PC-9 (cell line): ENCODE measurements at regions not wholly inside any gene's neighbourhood (a gene's known extent, or its start where the extent isn't known, plus 50 kb on each side); places are given as distances from the start of the nearest gene placed in this dataset.

Experiments used
- BruUV-seq: library from RNA; stranded (reverse); fragments of 400-500 nt; replicated peaks from 2 replicates; lab custom pipeline; 2021; lab: Mats Ljungman, UMichigan
- CTCF ChIA-PET: fragments of 300-600 bp; sonication (Branson Sonifier 250); formaldehyde crosslinking; loops from one replicate; lab custom pipeline; 2022; ENCODE audit warnings: antibody characterized with exemption; lab: Charles Lee
- POLR2A ChIA-PET: fragments of 300-600 bp; sonication (Branson Sonifier 250); formaldehyde crosslinking; loops from one replicate; lab custom pipeline; 2022; ENCODE audit warnings: antibody characterized with exemption; ENCODE audit not compliant: unreplicated experiment; lab: Charles Lee
- DNase-seq, 2 experiments: peaks; one replicate each; pipeline versions ENCODE4 v3.0.0 to v3.0.0-alpha.2; 2015 to 2022; ENCODE audit warnings: mixed read lengths in 1 of 2
- H2AFZ ChIP-seq: fragments of 200-600 bp; sonication (generic); 2 replicates; pipeline ENCODE4 v1.8.1; 2017; ENCODE audit warnings: antibody characterized with exemption
- H3F3A ChIP-seq: fragments of 200-600 bp; sonication (generic); 2 replicates; pipeline ENCODE4 v1.8.1; 2017; ENCODE audit warnings: antibody characterized with exemption, mild to moderate bottlenecking, low read depth; ENCODE audit not compliant: insufficient read depth
- H3K27ac ChIP-seq: fragments of 200-600 bp; sonication (generic); 2 replicates; pipeline ENCODE4 v1.6.1; 2016; ENCODE audit warnings: mixed run types
- H3K27me3 ChIP-seq: fragments of 200-600 bp; sonication (generic); 2 replicates; pipeline ENCODE4 v1.6.1; 2016; ENCODE audit warnings: low read depth, mixed run types; ENCODE audit not compliant: insufficient read depth
- H3K36me3 ChIP-seq: fragments of 200-600 bp; sonication (generic); 2 replicates; pipeline ENCODE4 v1.6.1; 2016; ENCODE audit warnings: low read depth, mixed run types
- H3K4me1 ChIP-seq: fragments of 200-600 bp; sonication (generic); replicated peaks from 2 replicates; pipeline ENCODE4 v1.6.1; 2016; ENCODE audit warnings: mixed run types; ENCODE audit not compliant: insufficient read depth
- H3K4me2 ChIP-seq: fragments of 200-600 bp; sonication (generic); 2 replicates; pipeline ENCODE4 v1.6.1; 2017; ENCODE audit warnings: mixed run types
- H3K4me3 ChIP-seq: fragments of 200-600 bp; sonication (generic); 2 replicates; pipeline ENCODE4 v1.6.1; 2016; ENCODE audit warnings: mixed run types
- H3K79me2 ChIP-seq: fragments of 200-600 bp; sonication (generic); 2 replicates; pipeline ENCODE4 v1.6.1; 2017; ENCODE audit warnings: low read depth, mixed run types
- H3K9me2 ChIP-seq: fragments of 200-600 bp; sonication (generic); 2 replicates; pipeline ENCODE4 v1.8.1; 2017; ENCODE audit warnings: mild to moderate bottlenecking; ENCODE audit not compliant: insufficient read depth
- H3K9me3 ChIP-seq: fragments of 200-600 bp; sonication (generic); 2 replicates; pipeline ENCODE4 v1.8.1; 2016; ENCODE audit warnings: low read depth; ENCODE audit not compliant: insufficient read depth
- H4K20me1 ChIP-seq: fragments of 200-600 bp; sonication (generic); 2 replicates; pipeline ENCODE4 v1.8.1; 2017; ENCODE audit not compliant: insufficient read depth
- CTCF ChIP-seq: fragments of 200-600 bp; sonication (generic); conservative IDR thresholded peaks from 2 replicates; pipeline ENCODE4 v1.6.1; 2017; ENCODE audit warnings: mixed run types, antibody characterized with exemption, mild to moderate bottlenecking, moderate library complexity
- EZH2 ChIP-seq: fragments of 200-600 bp; sonication (generic); IDR thresholded peaks from 2 replicates; pipeline ENCODE4 v1.8.0; 2017; ENCODE audit warnings: antibody characterized with exemption, low read depth
- intact Hi-C: fragments of 100-400 bp; cut with micrococcal nuclease; formaldehyde crosslinking; loops from one replicate; pipeline ENCODE4 v1.10.0; 2022; ENCODE audit not compliant: unreplicated experiment

- Histone ChIP-seq H3K27me3 (no peaks in the 10 kb centered on the region), H3K27ac (no peak overlapping the region), H3K4me3 (no peak overlapping the region), H3K4me2 (no peak overlapping the region), H4K20me1 (no peaks in the 10 kb centered on the region), H3K36me3 (no peaks in the 10 kb centered on the region), H3K9me2 (no peaks in the 10 kb centered on the region), H3F3A (no peaks in the 10 kb centered on the region), H2AFZ (no peak overlapping the region), H3K4me1 (no peaks in the 10 kb centered on the region), H3K9me3 (no peaks in the 10 kb centered on the region), H3K79me2 (no peaks in the 10 kb centered on the region)
- TF ChIP-seq CTCF: no peak
- no peak for TF ChIP-seq EZH2
- CTCF ChIA-PET: no interaction called here
- no TSS peak for BruUV-seq
- POLR2A ChIA-PET: no interaction called here
- no peak for DNase-seq
- intact Hi-C loops: no loop called here
Observed at GRCh38 chr12:84079626-84080025, 833.0 kb downstream of the SLC6A15 start.

GRCh38 chr12:84077679-84078078 lies 834.9 kb downstream of the SLC6A15 start:
- intact Hi-C loops: no loop called here
- H3K27ac ChIP-seq: no peak overlapping the region
- no peaks in the 10 kb centered on the region for H3K27me3 ChIP-seq
- no peak overlapping the region for H3K4me2 ChIP-seq
- H2AFZ ChIP-seq: no peak overlapping the region
- no peaks in the 10 kb centered on the region for H3K79me2 ChIP-seq
- H3K9me3 ChIP-seq: no peaks in the 10 kb centered on the region
- no peak for TF ChIP-seq EZH2
- no peak for TF ChIP-seq CTCF
- POLR2A ChIA-PET: no interaction called here
- no TSS peak for BruUV-seq
- no peaks in the 10 kb centered on the region for H3K36me3 ChIP-seq
- no peak overlapping the region for H3K4me3 ChIP-seq
- H4K20me1 ChIP-seq: no peaks in the 10 kb centered on the region
- H3K4me1 ChIP-seq: no peaks in the 10 kb centered on the region
- H3K9me2 ChIP-seq: no peaks in the 10 kb centered on the region
- no peak for DNase-seq
- H3F3A ChIP-seq: no peaks in the 10 kb centered on the region
- CTCF ChIA-PET: no interaction called here

- H2AFZ ChIP-seq: no peak overlapping the region
- no peak for TF ChIP-seq CTCF
- TF ChIP-seq EZH2: no peak
- H3K27me3 ChIP-seq: no peaks in the 10 kb centered on the region
- H4K20me1 ChIP-seq: no peaks in the 10 kb centered on the region
- no peaks in the 10 kb centered on the region for H3K4me1 ChIP-seq
- BruUV-seq: no TSS peak
- CTCF ChIA-PET: no interaction called here
- H3F3A ChIP-seq: no peaks in the 10 kb centered on the region
- no peaks in the 10 kb centered on the region for H3K79me2 ChIP-seq
- no peak overlapping the region for H3K4me2 ChIP-seq
- no peak overlapping the region for H3K4me3 ChIP-seq
- H3K9me2 ChIP-seq: no peaks in the 10 kb centered on the region
- H3K36me3 ChIP-seq: no peaks in the 10 kb centered on the region
- POLR2A ChIA-PET: no interaction called here
- no peak for DNase-seq
- no peak overlapping the region for H3K27ac ChIP-seq
- intact Hi-C loops: no loop called here
- no peaks in the 10 kb centered on the region for H3K9me3 ChIP-seq
Observed at GRCh38 chr12:84075991-84076390, 836.6 kb downstream of the SLC6A15 start.
